ENCODE measurements at regions not wholly inside any gene's neighbourhood (a gene's known extent, or its start where the extent isn't known, plus 50 kb on each side); places are given as distances from the start of the nearest gene placed in this dataset.

DNA sequence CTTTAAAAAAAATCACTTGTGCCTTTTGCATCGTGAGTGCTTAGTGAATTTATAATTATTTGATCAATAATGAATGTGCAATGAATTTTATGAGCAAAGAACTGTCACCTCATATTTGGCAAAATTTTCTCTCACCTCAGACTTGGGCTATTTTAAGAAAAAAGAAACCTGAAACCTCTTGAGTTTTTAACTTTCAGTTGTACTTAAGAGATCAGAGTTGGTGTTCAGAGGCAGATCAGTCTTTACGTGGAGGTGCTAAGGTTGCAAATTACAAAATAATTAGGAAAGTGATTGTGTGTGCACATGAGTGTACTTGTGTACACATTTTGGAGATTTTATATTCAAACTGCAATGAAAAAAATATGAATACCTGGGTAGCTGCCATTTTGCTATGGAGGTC is 218.7 kb upstream of the RBFOX1 start:
- TF ChIP-seq, protein P1, sequence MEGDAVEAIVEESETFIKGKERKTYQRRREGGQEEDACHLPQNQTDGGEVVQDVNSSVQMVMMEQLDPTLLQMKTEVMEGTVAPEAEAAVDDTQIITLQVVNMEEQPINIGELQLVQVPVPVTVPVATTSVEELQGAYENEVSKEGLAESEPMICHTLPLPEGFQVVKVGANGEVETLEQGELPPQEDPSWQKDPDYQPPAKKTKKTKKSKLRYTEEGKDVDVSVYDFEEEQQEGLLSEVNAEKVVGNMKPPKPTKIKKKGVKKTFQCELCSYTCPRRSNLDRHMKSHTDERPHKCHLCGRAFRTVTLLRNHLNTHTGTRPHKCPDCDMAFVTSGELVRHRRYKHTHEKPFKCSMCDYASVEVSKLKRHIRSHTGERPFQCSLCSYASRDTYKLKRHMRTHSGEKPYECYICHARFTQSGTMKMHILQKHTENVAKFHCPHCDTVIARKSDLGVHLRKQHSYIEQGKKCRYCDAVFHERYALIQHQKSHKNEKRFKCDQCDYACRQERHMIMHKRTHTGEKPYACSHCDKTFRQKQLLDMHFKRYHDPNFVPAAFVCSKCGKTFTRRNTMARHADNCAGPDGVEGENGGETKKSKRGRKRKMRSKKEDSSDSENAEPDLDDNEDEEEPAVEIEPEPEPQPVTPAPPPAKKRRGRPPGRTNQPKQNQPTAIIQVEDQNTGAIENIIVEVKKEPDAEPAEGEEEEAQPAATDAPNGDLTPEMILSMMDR (IDR thresholded peaks at IDR 0.05; ENCODE audit: low read depth, low read length): no peak
- TF ChIP-seq EZH2phosphoT487 (IDR thresholded peaks at IDR 0.05; ENCODE audit: low read depth): no peak
